K562 (cell line): ENCODE measurements at regions not wholly inside any gene's neighbourhood (a gene's known extent, or its start where the extent isn't known, plus 50 kb on each side); places are given as distances from the start of the nearest gene placed in this dataset.

Experiments used
- ATAC-seq: fragments of 200-7000 bp; cut with Tn5 transposase; 3 replicates; pipeline ENCODE4 v1.9.1; 2020; ENCODE audit warnings: moderate library complexity
- BruUV-seq: library from RNA; stranded (reverse); fragments of 400-500 nt; replicated peaks from 2 replicates; lab custom pipeline; 2021; lab: Mats Ljungman, UMichigan
- CTCF ChIA-PET: fragments of 300-600 bp; formaldehyde crosslinking; extraction: SDS; loops from one replicate; lab custom pipeline; 2021; ENCODE audit warnings: low intra/inter-chr PET ratio; lab: Yijun Ruan, JAX
- POLR2A ChIA-PET: fragments of 300-600, 350-650 bp; sonication (Branson Sonifier 250); formaldehyde crosslinking; extraction: SDS; loops from one replicate; lab custom pipeline; 2021; ENCODE audit warnings: antibody characterized with exemption, inconsistent platforms; lab: Yijun Ruan, JAX
- DNase-seq, 4 experiments: peaks; one replicate each; pipeline versions ENCODE4 v3.0.0 to v3.0.0-alpha.2; 2011 to 2018; ENCODE audit warnings: low spot score in 3 of 4, mixed read lengths in 3 of 4; ENCODE audit errors: extremely low read depth in 1 of 4
- FAIRE-seq: peaks from 2 replicates; lab custom pipeline; 2011; peaks lifted over from hg19 to GRCh38; lab: Jason Lieb, UNC
- H2AFZ ChIP-seq: 2 replicates; pipeline ENCODE4 v1.6.0; 2011; ENCODE audit warnings: low read depth, low read length, control low read depth, inconsistent platforms
- H3K27ac ChIP-seq: fragments of 200-600 bp; 3 replicates; pipeline ENCODE4 v1.8.0; 2011; ENCODE audit warnings: low read depth, mild to moderate bottlenecking, control low read depth, inconsistent platforms, low read length, moderate library complexity, mixed read lengths; ENCODE audit errors: extremely low read depth
- H3K27me3 ChIP-seq, 2 experiments: fragments of 300-600 bp in 1 of 2; 2 replicates in 1 of 2; 3 replicates in 1 of 2; pipeline versions ENCODE4 v1.6.0 to v1.8.0; 2011; ENCODE audit warnings: inconsistent platforms in 2 of 2, low read length in 2 of 2, mild to moderate bottlenecking in 1 of 2, mixed read lengths in 1 of 2, moderate library complexity in 1 of 2; ENCODE audit not compliant: control insufficient read depth in 2 of 2, insufficient read depth in 2 of 2
- H3K36me3 ChIP-seq: fragments of 300-600 bp; 3 replicates; pipeline ENCODE4 v1.8.0; 2011; ENCODE audit warnings: mild to moderate bottlenecking, low read length, inconsistent platforms; ENCODE audit not compliant: control insufficient read depth, insufficient read depth
- H3K4me1 ChIP-seq, 2 experiments: fragments of 200-600 bp in 1 of 2; replicated peaks in 1 of 2; 2 replicates in 1 of 2; 3 replicates in 1 of 2; pipeline versions ENCODE4 v1.5.1 to v1.8.0; 2011; ENCODE audit warnings: inconsistent platforms in 2 of 2, low read length in 2 of 2, mild to moderate bottlenecking in 1 of 2, mixed read lengths in 1 of 2, moderate library complexity in 1 of 2; ENCODE audit not compliant: control insufficient read depth in 2 of 2, insufficient read depth in 2 of 2
- H3K4me2 ChIP-seq: 2 replicates; pipeline ENCODE4 v1.6.1; 2011; ENCODE audit warnings: low read length, control low read depth, inconsistent platforms, mixed read lengths; ENCODE audit not compliant: insufficient read depth
- H3K4me3 ChIP-seq: fragments of 200-600 bp; sonication (generic), shearing (Covaris generic); 2 replicates; pipeline ENCODE4 v1.5.1; 2016; ENCODE audit warnings: control low read depth, inconsistent platforms
- H3K79me2 ChIP-seq: fragments of 200-600 bp; 3 replicates; pipeline ENCODE4 v1.8.0; 2011; ENCODE audit warnings: low read length, inconsistent platforms; ENCODE audit not compliant: control insufficient read depth, insufficient read depth
- H3K9ac ChIP-seq, 2 experiments: 2 replicates each; pipeline versions ENCODE4 v1.6.0 to v1.6.1; 2011; ENCODE audit warnings: low read depth in 2 of 2, low read length in 2 of 2, control low read depth in 1 of 2, inconsistent platforms in 1 of 2, mild to moderate bottlenecking in 1 of 2, mixed read lengths in 1 of 2; ENCODE audit not compliant: insufficient read depth in 1 of 2
- H3K9me1 ChIP-seq: one replicate; pipeline ENCODE4 v1.6.0; 2011; ENCODE audit warnings: inconsistent platforms, mild to moderate bottlenecking, low read length, moderate library complexity; ENCODE audit not compliant: control insufficient read depth, insufficient read depth
- H3K9me3 ChIP-seq: replicated peaks from 2 replicates; pipeline ENCODE4 v1.5.1; 2011; ENCODE audit warnings: low read depth, low read length, inconsistent platforms; ENCODE audit not compliant: control insufficient read depth, insufficient read depth
- H4K20me1 ChIP-seq: replicated peaks from 2 replicates; pipeline ENCODE4 v1.6.1; 2011; ENCODE audit warnings: low read length, inconsistent platforms, mixed read lengths; ENCODE audit not compliant: control insufficient read depth, insufficient read depth
- CEBPB ChIP-seq: fragments of 450-650 bp; IDR thresholded peaks from 2 replicates; pipeline ENCODE4 v1.6.1; 2016; ENCODE audit warnings: missing genetic modification characterization, missing compliant biosample characterization
- NFIC ChIP-seq: fragments of 450-650 bp; IDR thresholded peaks from 2 replicates; pipeline ENCODE4 v1.6.1; 2017; ENCODE audit warnings: mild to moderate bottlenecking, inconsistent platforms
- PRPF4 ChIP-seq: fragments of 200-400 bp; formaldehyde crosslinking; IDR thresholded peaks from one replicate; pipeline ENCODE4 v1.6.1; 2017; ENCODE audit warnings: low read length, low read depth, mild to moderate bottlenecking; ENCODE audit not compliant: insufficient read depth, poor library complexity, severe bottlenecking
- TBP ChIP-seq: optimal IDR thresholded peaks from 2 replicates; pipeline ENCODE3; 2011; ENCODE audit warnings: low read depth, low read length, improper control_type of control experiment
- ZNF324 ChIP-seq: fragments of 250-450 bp; sonication (Bioruptor Pico); IDR thresholded peaks from 2 replicates; pipeline ENCODE4 v1.4.0; 2020; ENCODE audit warnings: mild to moderate bottlenecking
- WGBS: fragments of 100-300 bp; shearing (Covaris generic); methylation state at CpG from one replicate; pipeline ENCODE4 v1.1.6; 2016; ENCODE audit warnings: low coverage, mixed read lengths; ENCODE audit not compliant: insufficient coverage; ENCODE audit errors: missing lambda C conversion rate; 5-methylcytosine and 5-hydroxymethylcytosine counted together
- in situ Hi-C: fragments of 300-500 bp; cut with MboI; formaldehyde crosslinking; loops from 4 replicates; pipeline ENCODE4 v1.15.0; 2018; ENCODE audit warnings: inconsistent platforms, mixed read lengths
- intact Hi-C: fragments of 100-400 bp; cut with micrococcal nuclease; formaldehyde crosslinking; loops from 2 replicates; pipeline ENCODE4 v1.14.2; 2022
- TF ChIP-seq, protein P1 (sequence below): fragments of 250-450 bp; sonication (Bioruptor Pico); IDR thresholded peaks from 2 replicates; pipeline ENCODE4 v1.8.0; 2021; ENCODE audit warnings: moderate library complexity, mild to moderate bottlenecking, inconsistent platforms
- TF ChIP-seq, protein P2 (sequence below), 2 experiments: fragments of 200-800 bp in 1 of 2; sonication (Bioruptor generic) in 1 of 2; sonication (generic) in 1 of 2; formaldehyde crosslinking in 1 of 2; IDR thresholded peaks in 1 of 2; conservative IDR thresholded peaks in 1 of 2; 2 replicates each; pipeline versions ENCODE4 v1.5.0 to v1.6.1; 2016 to 2020; ENCODE audit warnings: missing compliant biosample characterization in 1 of 2, missing genetic modification characterization in 1 of 2, missing genetic modification reagents in 1 of 2

DNA sequence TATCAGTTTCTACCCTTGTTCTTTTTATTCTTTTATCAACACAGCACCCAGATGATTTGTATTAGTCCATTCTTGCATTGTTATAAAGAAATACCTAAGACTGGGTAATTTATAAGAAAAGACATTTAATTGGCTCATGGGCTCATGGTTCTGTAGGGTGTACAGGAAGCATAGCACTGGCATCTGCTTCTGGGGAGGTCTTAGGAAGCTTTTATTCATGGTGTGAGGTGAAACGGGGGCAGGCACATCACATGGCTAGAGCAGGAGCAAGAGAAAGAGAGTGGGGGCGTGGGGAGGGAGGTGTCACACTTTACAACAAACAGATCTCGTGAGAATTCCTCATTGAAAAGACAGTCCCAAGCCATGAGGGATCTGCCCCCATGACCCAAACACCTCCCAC is 285.3 kb downstream of the SMARCA1 start:
- no peak overlapping the region for H3K4me3 ChIP-seq
- in situ Hi-C loops (no loop called here), intact Hi-C loops (no loop called here)
- H3K9ac ChIP-seq, result no peak overlapping the region
- no peak overlapping the region for H3K4me2 ChIP-seq
- no peak for FAIRE-seq
- TF ChIP-seq TBP (no peak), PRPF4 (no peak), ZNF324 (CRISPR knock-in tag) (no peak), CEBPB (tag) (no peak), NFIC (no peak)
- TF ChIP-seq, protein P1, sequence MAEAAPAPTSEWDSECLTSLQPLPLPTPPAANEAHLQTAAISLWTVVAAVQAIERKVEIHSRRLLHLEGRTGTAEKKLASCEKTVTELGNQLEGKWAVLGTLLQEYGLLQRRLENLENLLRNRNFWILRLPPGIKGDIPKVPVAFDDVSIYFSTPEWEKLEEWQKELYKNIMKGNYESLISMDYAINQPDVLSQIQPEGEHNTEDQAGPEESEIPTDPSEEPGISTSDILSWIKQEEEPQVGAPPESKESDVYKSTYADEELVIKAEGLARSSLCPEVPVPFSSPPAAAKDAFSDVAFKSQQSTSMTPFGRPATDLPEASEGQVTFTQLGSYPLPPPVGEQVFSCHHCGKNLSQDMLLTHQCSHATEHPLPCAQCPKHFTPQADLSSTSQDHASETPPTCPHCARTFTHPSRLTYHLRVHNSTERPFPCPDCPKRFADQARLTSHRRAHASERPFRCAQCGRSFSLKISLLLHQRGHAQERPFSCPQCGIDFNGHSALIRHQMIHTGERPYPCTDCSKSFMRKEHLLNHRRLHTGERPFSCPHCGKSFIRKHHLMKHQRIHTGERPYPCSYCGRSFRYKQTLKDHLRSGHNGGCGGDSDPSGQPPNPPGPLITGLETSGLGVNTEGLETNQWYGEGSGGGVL, result no peak
- TF ChIP-seq, protein P2, sequence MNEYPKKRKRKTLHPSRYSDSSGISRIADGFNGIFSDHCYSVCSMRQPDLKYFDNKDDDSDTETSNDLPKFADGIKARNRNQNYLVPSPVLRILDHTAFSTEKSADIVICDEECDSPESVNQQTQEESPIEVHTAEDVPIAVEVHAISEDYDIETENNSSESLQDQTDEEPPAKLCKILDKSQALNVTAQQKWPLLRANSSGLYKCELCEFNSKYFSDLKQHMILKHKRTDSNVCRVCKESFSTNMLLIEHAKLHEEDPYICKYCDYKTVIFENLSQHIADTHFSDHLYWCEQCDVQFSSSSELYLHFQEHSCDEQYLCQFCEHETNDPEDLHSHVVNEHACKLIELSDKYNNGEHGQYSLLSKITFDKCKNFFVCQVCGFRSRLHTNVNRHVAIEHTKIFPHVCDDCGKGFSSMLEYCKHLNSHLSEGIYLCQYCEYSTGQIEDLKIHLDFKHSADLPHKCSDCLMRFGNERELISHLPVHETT (CRISPR knock-in tag; conservative IDR thresholded peaks at IDR 0.05 in 1 of 2, IDR thresholded peaks at IDR 0.05 in 1 of 2), result no peak
- TF ChIP-seq, all 486 proteins: peak for 0
- ATAC-seq (no peak), DNase-seq (no peak)
- H3K79me2 ChIP-seq, result no peaks in the 10 kb centered on the region
- no peaks in the 10 kb centered on the region for H3K9me1 ChIP-seq
- WGBS, result 0% methylated on average over 1 of the region's 3 CpGs
- H3K36me3 ChIP-seq, result no peaks in the 10 kb centered on the region
- H2AFZ ChIP-seq, result no peak overlapping the region
- no TSS peak for BruUV-seq
- no peak overlapping the region for H3K27ac ChIP-seq
- POLR2A ChIA-PET, result no interaction called here
- H3K9me3 ChIP-seq, result no peaks in the 10 kb centered on the region
- no peaks in the 10 kb centered on the region for H4K20me1 ChIP-seq
- CTCF ChIA-PET, result no interaction called here
- no peaks in the 10 kb centered on the region for H3K27me3 ChIP-seq
- H3K4me1 ChIP-seq, result no peaks in the 10 kb centered on the region
